Breast epithelium (tissue), 3 donors: ENCODE measurements at regions not wholly inside any gene's neighbourhood (a gene's known extent, or its start where the extent isn't known, plus 50 kb on each side); places are given as distances from the start of the nearest gene placed in this dataset.

Source experiments
- POLR2AphosphoS5 ChIP-seq, 3 donors: sonication (generic); formaldehyde crosslinking; IDR thresholded peaks; one replicate each; pipeline ENCODE4 v1.6.1; 2017; ENCODE audit warnings: antibody characterized with exemption in 3 of 3
- TF ChIP-seq, protein P1 (sequence below), 3 donors: fragments of 450-650 bp; IDR thresholded peaks; one replicate each; pipeline ENCODE4 v1.5.1; 2016 to 2017; ENCODE audit warnings: antibody characterized with exemption in 3 of 3, mild to moderate bottlenecking in 3 of 3, moderate library complexity in 3 of 3

DNA sequence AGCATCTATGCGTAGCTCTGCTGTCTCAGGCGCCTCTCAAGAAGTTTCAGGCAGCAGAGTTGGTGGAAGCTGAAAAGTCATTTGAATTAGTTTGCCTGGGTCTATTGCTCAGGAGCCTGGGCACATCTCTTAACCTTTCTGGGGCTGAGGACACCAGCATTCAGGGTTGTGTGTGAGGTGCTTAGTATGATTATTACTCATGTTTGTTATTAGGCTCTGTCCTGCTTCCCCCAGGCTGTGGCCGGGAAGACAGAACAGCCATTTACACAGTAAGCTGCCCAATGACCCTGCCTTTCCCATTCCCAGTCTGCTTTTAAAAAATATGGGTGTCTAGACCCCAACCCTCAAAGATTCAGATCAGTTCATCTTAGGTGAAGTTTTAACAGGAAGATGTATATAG lies 53.9 kb upstream of the CACNA1E start:
- TF ChIP-seq, protein P1, sequence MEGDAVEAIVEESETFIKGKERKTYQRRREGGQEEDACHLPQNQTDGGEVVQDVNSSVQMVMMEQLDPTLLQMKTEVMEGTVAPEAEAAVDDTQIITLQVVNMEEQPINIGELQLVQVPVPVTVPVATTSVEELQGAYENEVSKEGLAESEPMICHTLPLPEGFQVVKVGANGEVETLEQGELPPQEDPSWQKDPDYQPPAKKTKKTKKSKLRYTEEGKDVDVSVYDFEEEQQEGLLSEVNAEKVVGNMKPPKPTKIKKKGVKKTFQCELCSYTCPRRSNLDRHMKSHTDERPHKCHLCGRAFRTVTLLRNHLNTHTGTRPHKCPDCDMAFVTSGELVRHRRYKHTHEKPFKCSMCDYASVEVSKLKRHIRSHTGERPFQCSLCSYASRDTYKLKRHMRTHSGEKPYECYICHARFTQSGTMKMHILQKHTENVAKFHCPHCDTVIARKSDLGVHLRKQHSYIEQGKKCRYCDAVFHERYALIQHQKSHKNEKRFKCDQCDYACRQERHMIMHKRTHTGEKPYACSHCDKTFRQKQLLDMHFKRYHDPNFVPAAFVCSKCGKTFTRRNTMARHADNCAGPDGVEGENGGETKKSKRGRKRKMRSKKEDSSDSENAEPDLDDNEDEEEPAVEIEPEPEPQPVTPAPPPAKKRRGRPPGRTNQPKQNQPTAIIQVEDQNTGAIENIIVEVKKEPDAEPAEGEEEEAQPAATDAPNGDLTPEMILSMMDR (IDR thresholded peaks at IDR 0.05): no peak
- TF ChIP-seq POLR2AphosphoS5 (IDR thresholded peaks at IDR 0.05): no peak
